Activated CD8-positive, alpha-beta T cell treated with anti-CD3 and anti-CD28 coated beads, Interleukin-2, amount 10 ng/mL, durations not matched to agents 7 days and 5 days (primary cell): ENCODE measurements at regions not wholly inside any gene's neighbourhood (a gene's known extent, or its start where the extent isn't known, plus 50 kb on each side); places are given as distances from the start of the nearest gene placed in this dataset.

Experiments used
- ATAC-seq: fragments of 150-1000 bp; cut with Tn5 transposase; one replicate; pipeline ENCODE4 v1.10.0; 2021; ENCODE audit warnings: moderate library complexity
- CTCF ChIA-PET: fragments of 350-600 bp; sonication (Branson Sonifier 250); formaldehyde crosslinking; loops from one replicate; lab custom pipeline; 2021; ENCODE audit warnings: antibody characterized with exemption; lab: Charles Lee
- POLR2A ChIA-PET: fragments of 350-600 bp; sonication (Branson Sonifier 250); formaldehyde crosslinking; loops from one replicate; lab custom pipeline; 2021; ENCODE audit warnings: antibody characterized with exemption; lab: Charles Lee
- DNase-seq: peaks from one replicate; pipeline ENCODE4 v3.0.0-alpha.2; 2020
- H3K27ac Mint-ChIP-seq: one replicate; pipeline ENCODE4 v1.8.0; 2021; ENCODE audit warnings: mild to moderate bottlenecking, mixed read lengths
- H3K27me3 Mint-ChIP-seq: one replicate; pipeline ENCODE4 v1.8.0; 2021; ENCODE audit warnings: low read depth, mixed read lengths
- H3K36me3 Mint-ChIP-seq: one replicate; pipeline ENCODE4 v1.8.0; 2021; ENCODE audit warnings: low read depth, mixed read lengths
- H3K4me1 Mint-ChIP-seq: one replicate; pipeline ENCODE4 v1.8.0; 2021; ENCODE audit warnings: low read depth, mixed read lengths
- H3K4me3 Mint-ChIP-seq: one replicate; pipeline ENCODE4 v1.8.0; 2021; ENCODE audit warnings: mild to moderate bottlenecking, mixed read lengths
- H3K9me3 Mint-ChIP-seq: one replicate; pipeline ENCODE4 v1.8.0; 2022; ENCODE audit warnings: mixed read lengths; ENCODE audit not compliant: insufficient read depth

- Mint-ChIP-seq H3K4me3 (no peak overlapping the region), H3K27ac (no peak overlapping the region), H3K36me3 (no peaks in the 10 kb centered on the region), H3K27me3 (peaks cover under 1% of the 10 kb centered on the region), H3K9me3 (no peaks in the 10 kb centered on the region), H3K4me1 (no peaks in the 10 kb centered on the region)
- ATAC-seq (no peak), DNase-seq (no peak)
- ChIA-PET POLR2A (no interaction called here), CTCF (no interaction called here)
These were observed 204.4 kb upstream of the LHX5 start for GRCh38 chr12:113676117-113676516.

- H3K36me3 Mint-ChIP-seq, result no peaks in the 10 kb centered on the region
- peaks cover 12% of the 10 kb centered on the region for H3K27me3 Mint-ChIP-seq
- no peak overlapping the region for H3K4me3 Mint-ChIP-seq
- no peak overlapping the region for H3K27ac Mint-ChIP-seq
- H3K9me3 Mint-ChIP-seq, result no peaks in the 10 kb centered on the region
- ChIA-PET CTCF (no interaction called here), POLR2A (no interaction called here)
- ATAC-seq, result no peak
- no peak for DNase-seq
- H3K4me1 Mint-ChIP-seq, result no peaks in the 10 kb centered on the region
These were observed 203.3 kb upstream of the LHX5 start for GRCh38 chr12:113674996-113675395.

GRCh38 chr12:113674302-113674701, 202.6 kb upstream of the LHX5 start:
- Mint-ChIP-seq H3K4me3 (no peak overlapping the region), H3K4me1 (no peaks in the 10 kb centered on the region)
- POLR2A ChIA-PET, result no interaction called here

GRCh38 chr12:113673458-113674238, 202.0 kb upstream of the LHX5 start:
- DNase-seq, result no peak
- ATAC-seq, result no peak
- Mint-ChIP-seq H3K27me3 (peaks cover 14% of the 10 kb centered on the region), H3K4me1 (no peaks in the 10 kb centered on the region), H3K9me3 (no peaks in the 10 kb centered on the region), H3K4me3 (no peak overlapping the region), H3K36me3 (no peaks in the 10 kb centered on the region), H3K27ac (no peak overlapping the region)
- CTCF ChIA-PET, result no interaction called here
- POLR2A ChIA-PET, result no interaction called here

More at GRCh38 chr12:113674302-113674701, 202.6 kb upstream of the LHX5 start:
- no peaks in the 10 kb centered on the region for H3K36me3 Mint-ChIP-seq
- H3K27me3 Mint-ChIP-seq, result peaks cover 14% of the 10 kb centered on the region
- H3K27ac Mint-ChIP-seq, result no peak overlapping the region
- no peaks in the 10 kb centered on the region for H3K9me3 Mint-ChIP-seq
- no peak for ATAC-seq
- CTCF ChIA-PET, result no interaction called here
- no peak for DNase-seq

- no peaks in the 10 kb centered on the region for H3K36me3 Mint-ChIP-seq
- ATAC-seq (no peak), DNase-seq (no peak)
- ChIA-PET POLR2A (no interaction called here), CTCF (no interaction called here)
- H3K27ac Mint-ChIP-seq, result no peak overlapping the region
- no peak overlapping the region for H3K4me3 Mint-ChIP-seq
- H3K27me3 Mint-ChIP-seq, result peaks cover 18% of the 10 kb centered on the region
- no peaks in the 10 kb centered on the region for H3K9me3 Mint-ChIP-seq
- no peaks in the 10 kb centered on the region for H3K4me1 Mint-ChIP-seq
These were observed 199.1 kb upstream of the LHX5 start for GRCh38 chr12:113670742-113671141.

GRCh38 chr12:113667676-113668356, 196.1 kb upstream of the LHX5 start:
- DNase-seq (no peak), ATAC-seq (no peak)
- POLR2A ChIA-PET, result no interaction called here
- Mint-ChIP-seq H3K27me3 (peaks cover 18% of the 10 kb centered on the region), H3K27ac (no peak overlapping the region), H3K36me3 (no peaks in the 10 kb centered on the region), H3K4me3 (no peak overlapping the region), H3K4me1 (no peaks in the 10 kb centered on the region), H3K9me3 (no peaks in the 10 kb centered on the region)
- CTCF ChIA-PET, result no interaction called here

- ATAC-seq (no peak), DNase-seq (no peak)
- peaks cover 18% of the 10 kb centered on the region for H3K27me3 Mint-ChIP-seq
- no peak overlapping the region for H3K4me3 Mint-ChIP-seq
- no peaks in the 10 kb centered on the region for H3K9me3 Mint-ChIP-seq
- no peak overlapping the region for H3K27ac Mint-ChIP-seq
- ChIA-PET CTCF (no interaction called here), POLR2A (no interaction called here)
- no peaks in the 10 kb centered on the region for H3K4me1 Mint-ChIP-seq
- H3K36me3 Mint-ChIP-seq, result no peaks in the 10 kb centered on the region
These were observed 195.4 kb upstream of the LHX5 start for GRCh38 chr12:113667095-113667494.

- peaks cover 18% of the 10 kb centered on the region for H3K27me3 Mint-ChIP-seq
- no peak for DNase-seq
- CTCF ChIA-PET, result no interaction called here
These were observed 194.6 kb upstream of the LHX5 start for GRCh38 chr12:113666223-113666622.

GRCh38 chr12:113665457-113665856, 193.8 kb upstream of the LHX5 start:
- H3K4me1 Mint-ChIP-seq, result no peaks in the 10 kb centered on the region
- ATAC-seq, result no peak
- CTCF ChIA-PET, result no interaction called here
- H3K9me3 Mint-ChIP-seq, result no peaks in the 10 kb centered on the region
- H3K36me3 Mint-ChIP-seq, result no peaks in the 10 kb centered on the region
- DNase-seq, result no peak
- H3K27me3 Mint-ChIP-seq, result peaks cover 11% of the 10 kb centered on the region
- no peak overlapping the region for H3K4me3 Mint-ChIP-seq
- H3K27ac Mint-ChIP-seq, result no peak overlapping the region
- POLR2A ChIA-PET, result no interaction called here

More at GRCh38 chr12:113666223-113666622, 194.6 kb upstream of the LHX5 start:
- Mint-ChIP-seq H3K9me3 (no peaks in the 10 kb centered on the region), H3K4me3 (no peak overlapping the region), H3K36me3 (no peaks in the 10 kb centered on the region), H3K27ac (no peak overlapping the region), H3K4me1 (no peaks in the 10 kb centered on the region)
- POLR2A ChIA-PET, result no interaction called here
- ATAC-seq, result no peak

GRCh38 chr12:113664224-113664681, 192.6 kb upstream of the LHX5 start:
- H3K9me3 Mint-ChIP-seq, result no peaks in the 10 kb centered on the region
- DNase-seq, result no peak
- no peaks in the 10 kb centered on the region for H3K4me1 Mint-ChIP-seq
- H3K4me3 Mint-ChIP-seq, result no peak overlapping the region
- ATAC-seq, result no peak
- POLR2A ChIA-PET, result no interaction called here
- CTCF ChIA-PET, result no interaction called here
- H3K27ac Mint-ChIP-seq, result no peak overlapping the region
- no peaks in the 10 kb centered on the region for H3K36me3 Mint-ChIP-seq
- peaks cover 4% of the 10 kb centered on the region for H3K27me3 Mint-ChIP-seq

GRCh38 chr12:113663396-113663795, 191.7 kb upstream of the LHX5 start:
- no peaks in the 10 kb centered on the region for H3K36me3 Mint-ChIP-seq
- H3K9me3 Mint-ChIP-seq, result no peaks in the 10 kb centered on the region
- H3K27me3 Mint-ChIP-seq, result peaks cover 4% of the 10 kb centered on the region
- ATAC-seq (no peak), DNase-seq (no peak)
- POLR2A ChIA-PET, result no interaction called here
- CTCF ChIA-PET, result no interaction called here
- H3K4me1 Mint-ChIP-seq, result no peaks in the 10 kb centered on the region
- no peak overlapping the region for H3K27ac Mint-ChIP-seq
- H3K4me3 Mint-ChIP-seq, result no peak overlapping the region

- ChIA-PET POLR2A (no interaction called here), CTCF (no interaction called here)
- no peaks in the 10 kb centered on the region for H3K4me1 Mint-ChIP-seq
- H3K9me3 Mint-ChIP-seq, result no peaks in the 10 kb centered on the region
- H3K27ac Mint-ChIP-seq, result no peak overlapping the region
- H3K4me3 Mint-ChIP-seq, result no peak overlapping the region
- no peaks in the 10 kb centered on the region for H3K27me3 Mint-ChIP-seq
- DNase-seq, result no peak
- no peaks in the 10 kb centered on the region for H3K36me3 Mint-ChIP-seq
- no peak for ATAC-seq
These were observed 189.3 kb upstream of the LHX5 start for GRCh38 chr12:113660936-113661335.
